ENCODE measurements at regions not wholly inside any gene's neighbourhood (a gene's known extent, or its start where the extent isn't known, plus 50 kb on each side); places are given as distances from the start of the nearest gene placed in this dataset.

GRCh38 chr2:52537588-52537987, 1230.0 kb upstream of the CHAC2 start:
- H3K4me1 Mint-ChIP-seq (ENCODE audit: low read depth in 2 of 2): no peaks in the 10 kb centered on the region
- H3K4me3 Mint-ChIP-seq: no peak overlapping the region
- DNase-seq (ENCODE audit: low spot score) (no peak), ATAC-seq (no peak)
- H3K27ac Mint-ChIP-seq: no peak overlapping the region
- H3K9me3 Mint-ChIP-seq: peaks cover 10% of the 10 kb centered on the region
- H3K36me3 Mint-ChIP-seq: peaks cover 4% of the 10 kb centered on the region
- no peaks in the 10 kb centered on the region for H3K27me3 Mint-ChIP-seq

DNA sequence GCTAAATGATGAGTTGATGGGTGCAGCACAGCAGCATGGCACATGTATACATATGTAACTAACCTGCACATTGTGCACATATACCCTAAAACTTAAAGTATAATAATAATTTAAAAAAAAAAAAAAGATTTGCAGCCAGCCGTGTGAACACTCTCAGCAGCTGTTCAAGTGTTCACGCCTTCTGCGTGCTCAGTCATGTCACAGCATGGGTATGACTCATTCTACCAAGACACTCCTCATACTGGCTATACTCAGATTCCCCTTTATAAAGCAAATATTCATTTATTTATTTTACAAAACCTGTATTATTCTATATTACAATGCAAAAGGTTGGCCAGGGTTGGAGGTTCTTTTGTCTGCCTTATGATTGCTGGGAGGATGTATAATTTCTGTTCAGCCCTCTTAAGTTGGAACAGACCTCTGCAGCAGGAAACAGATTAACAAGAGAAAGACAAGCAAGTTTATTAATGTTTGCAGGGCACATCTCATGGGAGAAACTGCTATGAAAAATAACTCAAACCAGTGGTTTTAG, 1230.6 kb upstream of the CHAC2 start:
- DNase-seq (ENCODE audit: low spot score) (no peak), ATAC-seq (no peak)
- no peaks in the 10 kb centered on the region for H3K27me3 Mint-ChIP-seq
- H3K4me1 Mint-ChIP-seq (ENCODE audit: low read depth in 2 of 2): no peaks in the 10 kb centered on the region
- peaks cover 4% of the 10 kb centered on the region for H3K36me3 Mint-ChIP-seq
- peaks cover 8% of the 10 kb centered on the region for H3K9me3 Mint-ChIP-seq
- no peak overlapping the region for H3K4me3 Mint-ChIP-seq
- H3K27ac Mint-ChIP-seq: no peak overlapping the region

GRCh38 chr2:52532956-52533355, 1234.6 kb upstream of the CHAC2 start:
- H3K36me3 Mint-ChIP-seq: peaks cover 4% of the 10 kb centered on the region
- peaks cover 8% of the 10 kb centered on the region for H3K9me3 Mint-ChIP-seq
- H3K4me1 Mint-ChIP-seq (ENCODE audit: low read depth in 2 of 2): no peaks in the 10 kb centered on the region
- no peak for DNase-seq (ENCODE audit: low spot score)
- H3K27ac Mint-ChIP-seq: no peak overlapping the region
- no peak for ATAC-seq
- no peak overlapping the region for H3K4me3 Mint-ChIP-seq
- H3K27me3 Mint-ChIP-seq: no peaks in the 10 kb centered on the region

DNA sequence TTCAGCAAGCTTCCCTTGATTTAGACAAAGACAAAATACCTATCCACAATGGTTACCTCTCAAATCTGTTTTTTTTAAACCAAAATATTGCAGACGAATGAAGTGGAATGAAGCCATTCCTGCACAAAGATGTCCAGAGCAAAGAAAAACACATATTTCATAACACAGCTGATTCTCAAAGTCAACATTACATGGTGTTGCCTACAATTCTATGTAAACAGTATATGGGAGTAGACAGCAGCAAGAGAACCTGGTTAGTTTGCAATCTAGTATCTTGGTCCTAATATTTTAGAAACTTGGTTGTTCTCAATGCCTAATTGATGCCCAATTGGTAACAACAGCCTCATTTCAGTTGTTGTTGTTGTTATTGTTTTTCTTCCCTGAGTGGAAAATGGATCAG, 1240.9 kb upstream of the CHAC2 start:
- H3K9me3 Mint-ChIP-seq: peaks cover 11% of the 10 kb centered on the region
- H3K27ac Mint-ChIP-seq: no peak overlapping the region
- no peaks in the 10 kb centered on the region for H3K4me1 Mint-ChIP-seq (ENCODE audit: low read depth in 2 of 2)
- H3K36me3 Mint-ChIP-seq: no peaks in the 10 kb centered on the region
- H3K4me3 Mint-ChIP-seq: no peak overlapping the region
- ATAC-seq (no peak), DNase-seq (ENCODE audit: low spot score) (no peak)
- H3K27me3 Mint-ChIP-seq: no peaks in the 10 kb centered on the region

GRCh38 chr2:52520644-52521043, 1247.0 kb upstream of the CHAC2 start:
- no peaks in the 10 kb centered on the region for H3K36me3 Mint-ChIP-seq
- DNase-seq (ENCODE audit: low spot score) (no peak), ATAC-seq (no peak)
- H3K27me3 Mint-ChIP-seq: no peaks in the 10 kb centered on the region
- no peaks in the 10 kb centered on the region for H3K4me1 Mint-ChIP-seq (ENCODE audit: low read depth in 2 of 2)
- H3K4me3 Mint-ChIP-seq: no peak overlapping the region
- H3K9me3 Mint-ChIP-seq: peaks cover 11% of the 10 kb centered on the region
- H3K27ac Mint-ChIP-seq: no peak overlapping the region

DNA sequence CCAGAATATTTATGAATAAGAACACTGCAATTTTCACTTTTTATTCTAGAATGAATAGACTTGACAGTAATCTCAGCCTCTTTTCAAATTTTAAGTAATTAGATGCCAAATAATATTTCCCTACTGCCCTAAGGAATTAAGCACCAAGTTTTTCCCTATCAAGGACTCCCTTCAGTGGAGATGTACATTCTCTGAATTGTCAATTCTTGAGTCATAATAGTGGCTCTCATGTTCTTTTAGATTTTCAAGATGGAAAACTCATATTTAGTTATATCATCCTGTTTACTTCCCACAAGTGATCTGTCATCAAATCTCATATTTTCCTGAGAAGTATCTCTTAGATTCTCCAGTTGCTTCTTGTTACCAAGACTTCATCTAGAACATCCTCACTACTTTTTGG, 1248.9 kb upstream of the CHAC2 start:
- Mint-ChIP-seq H3K36me3 (no peaks in the 10 kb centered on the region), H3K4me3 (no peak overlapping the region), H3K27me3 (no peaks in the 10 kb centered on the region), H3K4me1 (ENCODE audit: low read depth in 2 of 2) (no peaks in the 10 kb centered on the region), H3K27ac (no peak overlapping the region), H3K9me3 (peaks cover 16% of the 10 kb centered on the region)
- DNase-seq (ENCODE audit: low spot score) (no peak), ATAC-seq (no peak)

DNA sequence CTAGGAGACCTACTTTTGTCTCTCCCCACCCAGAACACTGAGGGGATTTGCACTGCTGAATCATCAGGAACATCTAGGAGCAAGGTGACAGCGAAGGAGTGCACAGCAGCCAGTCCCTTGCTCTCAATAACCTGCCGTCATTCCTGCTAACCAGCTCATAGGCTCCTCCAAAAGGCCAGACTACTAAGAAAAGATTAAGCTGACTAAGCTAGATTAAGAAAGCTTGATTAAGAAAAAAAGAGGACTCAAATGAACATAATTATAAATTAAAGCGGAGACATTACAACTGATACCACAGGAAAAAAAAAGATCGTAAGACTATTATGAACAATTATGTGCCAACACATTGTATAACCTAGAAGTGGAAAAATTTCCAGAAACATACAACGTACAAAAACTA, 1254.8 kb upstream of the CHAC2 start:
- H3K9me3 Mint-ChIP-seq: peaks cover 15% of the 10 kb centered on the region
- DNase-seq (ENCODE audit: low spot score) (no peak), ATAC-seq (no peak)
- H3K4me1 Mint-ChIP-seq (ENCODE audit: low read depth in 2 of 2): no peaks in the 10 kb centered on the region
- H3K4me3 Mint-ChIP-seq: no peak overlapping the region
- H3K27ac Mint-ChIP-seq: no peak overlapping the region
- H3K36me3 Mint-ChIP-seq: no peaks in the 10 kb centered on the region
- no peaks in the 10 kb centered on the region for H3K27me3 Mint-ChIP-seq

GRCh38 chr2:52510432-52510831, 1257.2 kb upstream of the CHAC2 start:
- ATAC-seq (no peak), DNase-seq (ENCODE audit: low spot score) (no peak)
- H3K36me3 Mint-ChIP-seq: no peaks in the 10 kb centered on the region
- no peak overlapping the region for H3K27ac Mint-ChIP-seq
- peaks cover 14% of the 10 kb centered on the region for H3K9me3 Mint-ChIP-seq
- H3K4me1 Mint-ChIP-seq (ENCODE audit: low read depth in 2 of 2): no peaks in the 10 kb centered on the region
- no peak overlapping the region for H3K4me3 Mint-ChIP-seq
- H3K27me3 Mint-ChIP-seq: no peaks in the 10 kb centered on the region

DNA sequence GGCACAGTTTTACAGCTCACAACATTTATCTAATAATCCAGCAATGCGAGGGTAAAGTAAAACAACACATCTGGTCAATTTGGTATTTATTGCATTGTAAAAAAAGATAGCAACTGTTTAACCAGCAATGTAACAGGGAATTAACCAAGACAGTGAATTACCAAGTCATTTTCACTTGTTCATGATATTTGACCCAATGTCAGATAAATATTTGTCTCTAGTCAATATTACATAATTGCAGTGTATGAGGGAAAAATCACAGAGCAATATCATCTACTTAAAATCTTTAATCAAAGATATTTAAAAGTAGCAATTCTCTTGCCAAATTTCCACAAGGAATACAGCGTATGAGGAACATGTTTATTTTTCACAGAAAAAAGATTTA, 1265.1 kb upstream of the CHAC2 start:
- H3K4me3 Mint-ChIP-seq: no peak overlapping the region
- ATAC-seq: no peak

DNA sequence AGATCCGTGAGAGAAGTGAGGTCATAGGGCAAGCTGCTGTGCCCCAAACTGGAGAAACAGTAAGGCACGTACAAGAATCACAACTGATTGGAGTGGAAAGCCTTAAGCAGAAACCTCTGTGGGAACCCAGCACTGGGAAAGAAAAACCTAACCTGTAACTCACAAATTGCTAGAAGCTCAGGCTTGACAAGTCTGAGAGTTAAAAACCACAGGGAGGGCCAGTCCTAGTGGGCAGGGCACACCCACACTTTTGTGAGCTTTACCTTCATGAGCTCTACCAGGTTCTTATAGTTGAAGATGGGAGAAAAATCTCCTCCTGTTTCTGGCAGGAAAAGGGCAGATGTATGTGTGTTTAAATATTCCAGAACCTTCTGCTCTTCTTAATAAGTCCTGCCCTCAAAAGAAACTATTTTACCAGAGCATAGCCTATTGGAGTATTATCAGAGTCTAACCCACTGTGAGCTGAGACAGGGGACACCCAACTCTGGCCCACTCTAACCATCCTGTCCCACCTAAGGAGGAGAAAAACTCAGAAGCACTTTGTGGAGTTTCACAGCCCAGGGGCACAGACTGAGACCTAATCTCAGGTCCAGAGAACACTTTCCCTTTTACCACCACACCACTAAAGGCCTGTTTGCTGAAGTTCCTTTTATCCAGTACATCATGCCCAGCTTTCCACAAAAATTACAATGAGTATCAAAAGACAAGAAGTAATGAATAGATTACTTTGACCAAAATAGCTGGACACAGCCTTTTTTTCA, 1265.7 kb upstream of the CHAC2 start:
- H3K27me3 Mint-ChIP-seq: no peaks in the 10 kb centered on the region
- DNase-seq (ENCODE audit: low spot score) (no peak), ATAC-seq (no peak)
- H3K4me1 Mint-ChIP-seq (ENCODE audit: low read depth in 2 of 2): no peaks in the 10 kb centered on the region
- no peaks in the 10 kb centered on the region for H3K36me3 Mint-ChIP-seq
- H3K27ac Mint-ChIP-seq: no peak overlapping the region
- H3K4me3 Mint-ChIP-seq: no peak overlapping the region
- H3K9me3 Mint-ChIP-seq: peaks cover 14% of the 10 kb centered on the region

More for the DNA sequence above, 1265.1 kb upstream of the CHAC2 start:
- Mint-ChIP-seq H3K36me3 (no peaks in the 10 kb centered on the region), H3K27me3 (no peaks in the 10 kb centered on the region), H3K4me1 (ENCODE audit: low read depth in 2 of 2) (no peaks in the 10 kb centered on the region), H3K9me3 (peaks cover 14% of the 10 kb centered on the region), H3K27ac (no peak overlapping the region)
- DNase-seq (ENCODE audit: low spot score): no peak

GRCh38 chr2:52500561-52500960, 1267.0 kb upstream of the CHAC2 start:
- no peaks in the 10 kb centered on the region for H3K36me3 Mint-ChIP-seq
- DNase-seq (ENCODE audit: low spot score) (no peak), ATAC-seq (no peak)
- no peaks in the 10 kb centered on the region for H3K27me3 Mint-ChIP-seq
- H3K9me3 Mint-ChIP-seq: peaks cover 14% of the 10 kb centered on the region
- no peaks in the 10 kb centered on the region for H3K4me1 Mint-ChIP-seq (ENCODE audit: low read depth in 2 of 2)
- no peak overlapping the region for H3K27ac Mint-ChIP-seq
- no peak overlapping the region for H3K4me3 Mint-ChIP-seq

DNA sequence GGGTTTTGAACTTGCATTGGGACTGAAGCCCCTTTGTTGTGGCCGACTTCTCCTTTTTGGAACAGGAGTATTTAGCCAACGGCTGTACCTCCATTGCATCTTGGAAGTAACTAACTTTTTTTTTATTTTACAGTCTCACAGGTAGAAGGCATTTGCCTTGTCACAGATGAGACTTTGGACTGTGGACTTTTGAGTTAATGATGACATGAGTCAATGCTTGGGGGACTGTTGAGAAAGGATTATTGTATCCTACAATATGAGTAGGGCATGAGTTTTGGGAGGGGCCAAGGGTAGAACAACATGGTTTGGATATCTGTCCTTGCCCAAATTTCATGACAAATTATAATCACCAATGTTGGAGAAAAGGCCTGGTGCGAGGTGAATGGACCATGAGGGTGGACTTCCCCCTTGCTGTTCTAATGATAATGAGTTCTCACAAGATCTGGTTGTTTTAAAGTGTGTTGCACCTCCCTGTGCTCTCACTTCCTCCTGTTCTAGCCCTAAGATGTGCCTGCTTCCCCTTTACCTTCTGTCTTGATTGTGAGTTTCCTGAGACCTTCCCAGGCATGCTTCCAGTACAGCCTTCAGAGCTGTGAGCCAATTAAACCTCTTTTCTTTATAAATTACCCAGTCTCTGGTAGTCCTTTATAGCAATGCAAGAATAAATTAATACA, 1269.4 kb upstream of the CHAC2 start:
- Mint-ChIP-seq H3K27me3 (no peaks in the 10 kb centered on the region), H3K4me3 (no peak overlapping the region), H3K36me3 (no peaks in the 10 kb centered on the region), H3K4me1 (ENCODE audit: low read depth in 2 of 2) (no peaks in the 10 kb centered on the region), H3K9me3 (peaks cover 14% of the 10 kb centered on the region), H3K27ac (no peak overlapping the region)
- DNase-seq (ENCODE audit: low spot score) (no peak), ATAC-seq (no peak)

- Mint-ChIP-seq H3K27me3 (no peaks in the 10 kb centered on the region), H3K9me3 (peaks cover 23% of the 10 kb centered on the region), H3K4me3 (no peak overlapping the region), H3K27ac (no peak overlapping the region), H3K36me3 (peaks cover 11% of the 10 kb centered on the region), H3K4me1 (ENCODE audit: low read depth in 2 of 2) (no peaks in the 10 kb centered on the region)
- DNase-seq (ENCODE audit: low spot score): no peak
- no peak for ATAC-seq
Measured at GRCh38 chr2:52495816-52496215, 1271.8 kb upstream of the CHAC2 start.

DNA sequence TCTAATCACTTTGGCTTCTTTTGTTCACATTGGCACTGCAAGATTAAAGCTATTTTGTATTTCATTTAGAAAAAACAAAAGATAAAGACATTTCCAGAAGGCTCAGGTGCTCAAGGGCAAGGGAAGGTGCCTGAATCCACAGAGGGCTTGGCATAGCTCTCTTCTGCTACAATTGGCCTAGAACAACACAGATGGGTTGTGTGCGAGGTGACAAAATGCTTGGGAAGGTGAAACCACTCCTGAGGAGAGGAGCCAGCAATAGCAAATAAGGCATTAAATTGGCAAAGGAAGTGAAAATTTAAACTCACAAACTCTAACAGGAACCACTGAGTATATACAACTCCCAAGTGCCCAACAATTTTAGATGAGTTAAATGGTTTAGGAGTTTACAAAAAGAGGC, 1290.4 kb upstream of the CHAC2 start:
- Mint-ChIP-seq H3K27me3 (no peaks in the 10 kb centered on the region), H3K4me3 (no peak overlapping the region), H3K36me3 (no peaks in the 10 kb centered on the region), H3K9me3 (peaks cover 10% of the 10 kb centered on the region), H3K27ac (no peak overlapping the region), H3K4me1 (ENCODE audit: low read depth in 2 of 2) (no peaks in the 10 kb centered on the region)
- no peak for ATAC-seq
- no peak for DNase-seq (ENCODE audit: low spot score)

Measured in natural killer cell treated with Interleukin-12 subunit alpha and Interleukin-12 subunit beta and Interleukin-15 and Interleukin-18, amount 100 ng/mL, for 72 hours (primary cell).